Cerebellar cortex (tissue), 1 donor: ENCODE measurements at regions not wholly inside any gene's neighbourhood (a gene's known extent, or its start where the extent isn't known, plus 50 kb on each side); places are given as distances from the start of the nearest gene placed in this dataset.
"Not testable (repeated sequence)": the region's sequence is repeated elsewhere in the genome, so short reads cannot be mapped to it uniquely, and the experiment has no call there.

ENCODE experiments used
- DNase-seq: peaks from one replicate; pipeline ENCODE4 v3.0.0-alpha.2; 2015; ENCODE audit warnings: low spot score

- no peak for DNase-seq
Observed at GRCh38 chr2:41313082-41313481, 734.7 kb upstream of the PKDCC start.

- DNase-seq, result no peak
Observed at GRCh38 chr2:41314511-41315070, 733.2 kb upstream of the PKDCC start.

- DNase-seq, result no peak
Observed at GRCh38 chr2:41319437-41319836, 728.4 kb upstream of the PKDCC start.

- DNase-seq, result no peak
Observed at GRCh38 chr2:41320491-41320890, 727.3 kb upstream of the PKDCC start.

DNA sequence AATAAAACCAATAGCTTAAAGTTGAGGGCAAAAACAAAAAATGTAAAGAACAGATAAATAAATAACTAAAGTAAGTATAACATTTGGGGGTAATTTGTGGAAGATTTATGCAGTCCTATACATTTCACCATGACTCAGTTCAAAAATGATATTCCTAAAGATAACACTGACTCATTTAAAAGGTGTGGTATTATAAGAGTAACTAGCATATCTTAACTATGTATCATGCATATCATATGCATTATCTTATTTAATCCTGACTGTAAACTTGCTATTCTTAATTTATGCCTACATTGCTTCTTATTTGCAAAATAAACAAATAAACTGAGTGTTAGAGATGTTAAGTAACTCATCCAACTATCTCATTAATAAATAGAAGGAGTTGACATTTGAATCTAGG lies 726.5 kb upstream of the PKDCC start:
- DNase-seq, result no peak

- no peak for DNase-seq
Observed at GRCh38 chr2:41326851-41327250, 721.0 kb upstream of the PKDCC start.

GRCh38 chr2:41329040-41329439 lies 718.8 kb upstream of the PKDCC start:
- no peak for DNase-seq

DNA sequence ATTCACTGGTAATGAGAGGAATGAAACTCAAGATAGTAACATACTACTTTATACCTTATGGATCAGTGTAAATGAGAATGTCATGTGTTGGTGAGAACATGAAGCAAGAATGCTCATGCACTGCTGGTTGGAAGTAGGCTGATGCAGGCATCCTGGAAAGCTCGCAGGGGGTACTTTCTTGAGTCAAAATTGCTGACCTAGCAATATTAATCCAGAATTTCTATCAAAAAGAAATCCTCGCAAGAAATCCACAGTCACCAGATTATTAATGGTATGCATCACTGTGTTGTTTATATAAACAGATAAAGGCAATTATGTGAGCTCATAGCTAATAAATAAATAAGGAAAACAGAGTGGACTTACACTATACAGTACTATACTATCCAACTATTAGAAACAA lies 713.7 kb upstream of the PKDCC start:
- DNase-seq, result no peak

DNA sequence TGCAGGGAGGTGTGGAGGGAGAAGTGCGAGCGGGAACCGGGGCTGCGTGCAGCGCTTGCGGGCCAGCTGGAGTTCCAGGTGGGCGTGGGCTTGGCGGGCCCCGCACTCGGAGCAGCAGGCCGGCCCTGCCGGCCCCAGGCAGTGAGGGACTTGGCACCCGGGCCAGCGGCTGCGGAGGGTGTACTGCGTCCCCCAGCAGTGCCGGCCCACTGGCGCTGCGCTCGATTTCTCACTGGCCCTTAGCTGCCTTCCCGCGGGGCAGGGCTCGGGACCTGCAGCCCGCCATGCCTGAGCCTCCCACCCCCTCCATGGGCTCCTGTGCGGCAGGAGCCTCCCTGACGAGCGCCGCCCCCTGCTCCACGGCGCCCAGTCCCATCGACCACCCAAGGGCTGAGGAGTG lies 712.2 kb upstream of the PKDCC start:
- DNase-seq, result not testable (repeated sequence)

DNA sequence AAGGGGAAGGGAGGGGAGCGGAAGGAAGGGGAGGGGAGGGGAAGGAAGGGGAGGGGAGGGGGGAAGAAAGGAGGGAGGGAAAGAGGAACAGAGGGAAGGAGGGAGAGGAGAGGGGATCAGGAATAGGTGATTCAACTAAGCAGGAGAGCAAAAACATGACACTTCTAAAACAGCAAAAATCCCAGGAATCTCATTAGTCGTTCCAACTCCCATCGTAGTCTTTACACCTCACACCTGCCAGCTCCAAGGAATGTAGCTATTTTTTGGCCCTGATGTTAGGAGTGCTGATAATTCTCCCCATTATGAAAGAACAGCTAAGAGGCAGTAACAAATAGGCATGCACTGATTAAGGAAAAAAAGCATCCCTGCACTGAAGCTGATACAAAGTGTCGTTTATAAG lies 709.9 kb upstream of the PKDCC start:
- no peak for DNase-seq

GRCh38 chr2:41344529-41344928 lies 703.3 kb upstream of the PKDCC start:
- no peak for DNase-seq

GRCh38 chr2:41353060-41353459 lies 694.8 kb upstream of the PKDCC start:
- no peak for DNase-seq

DNA sequence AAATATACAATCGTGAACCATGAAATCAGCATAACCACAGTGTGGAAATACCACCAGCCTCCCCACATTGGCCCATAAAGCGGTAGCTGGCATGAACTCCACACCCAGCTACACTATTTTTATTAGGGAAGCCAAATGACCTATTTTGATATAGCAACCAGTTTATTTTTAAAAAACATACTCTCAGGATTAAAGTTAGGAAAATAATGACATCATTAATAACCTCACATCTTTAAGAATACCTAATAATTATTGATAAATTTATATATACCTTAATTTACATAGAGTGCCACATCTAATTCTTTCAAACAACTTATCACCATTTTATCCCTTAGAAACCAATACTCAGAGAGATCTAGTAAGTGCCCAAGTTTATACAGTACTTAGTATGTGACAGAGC lies 692.0 kb upstream of the PKDCC start:
- DNase-seq, result no peak

DNA sequence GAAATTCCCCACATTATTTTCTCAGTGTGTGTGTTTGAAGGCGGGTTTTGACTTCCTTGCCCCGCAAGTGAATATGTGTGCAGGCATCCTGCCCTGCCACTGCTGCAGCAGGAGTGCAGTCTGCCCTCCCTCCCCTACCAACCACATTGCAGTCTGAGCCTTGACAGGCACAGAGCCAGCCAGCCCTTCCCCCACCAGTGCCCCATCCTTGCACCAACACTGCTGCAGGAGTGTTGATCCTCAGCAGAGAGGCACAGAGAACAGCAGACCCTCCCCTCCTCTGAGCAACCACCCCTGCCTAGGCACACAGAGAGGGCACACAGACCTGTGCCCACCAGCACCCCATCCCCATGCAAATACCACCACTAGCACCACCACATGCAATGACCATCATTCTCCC lies 683.0 kb upstream of the PKDCC start:
- DNase-seq, result no peak

DNA sequence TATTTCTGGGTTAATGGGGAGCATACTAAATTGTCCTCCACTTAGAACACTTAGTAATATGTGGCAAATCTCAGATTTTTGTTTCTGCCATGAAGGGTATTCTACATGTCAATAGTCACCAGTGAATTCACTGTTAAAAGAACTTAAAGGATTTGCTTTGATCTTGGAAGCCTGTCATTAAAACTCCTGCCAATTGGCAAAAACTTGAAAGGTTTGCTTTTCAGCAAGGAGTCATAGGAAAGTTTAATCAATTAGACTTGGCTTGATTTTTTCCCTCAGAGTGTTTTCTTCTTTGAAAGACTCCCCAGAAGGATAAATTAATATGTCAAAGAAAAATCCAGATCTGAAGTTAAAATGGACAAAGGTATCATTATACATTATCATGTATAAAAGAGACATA lies 671.9 kb upstream of the PKDCC start:
- no peak for DNase-seq

- no peak for DNase-seq
Observed at GRCh38 chr2:41377837-41378236, 670.0 kb upstream of the PKDCC start.

DNA sequence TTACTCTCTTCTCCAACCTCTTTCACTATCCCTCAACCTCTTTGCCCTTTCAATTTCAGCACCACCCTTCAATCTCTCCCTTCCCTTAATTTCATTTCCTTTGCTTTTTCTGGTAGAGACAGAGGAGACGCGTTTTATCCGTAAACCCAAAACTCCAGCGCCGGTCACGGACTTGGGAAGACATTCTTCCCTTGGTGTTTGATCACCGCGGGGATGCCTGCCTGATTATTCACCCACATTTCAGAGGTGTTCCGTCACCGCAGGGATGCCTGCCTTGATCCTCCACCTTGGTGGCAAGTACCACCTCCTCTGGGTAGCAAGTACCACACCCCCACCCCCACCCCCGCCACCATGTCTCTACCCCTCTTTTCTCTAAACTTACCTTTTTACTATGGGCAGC lies 669.4 kb upstream of the PKDCC start:
- DNase-seq, result no peak

- DNase-seq, result no peak
Observed at GRCh38 chr2:41379496-41380221, 668.2 kb upstream of the PKDCC start.

DNA sequence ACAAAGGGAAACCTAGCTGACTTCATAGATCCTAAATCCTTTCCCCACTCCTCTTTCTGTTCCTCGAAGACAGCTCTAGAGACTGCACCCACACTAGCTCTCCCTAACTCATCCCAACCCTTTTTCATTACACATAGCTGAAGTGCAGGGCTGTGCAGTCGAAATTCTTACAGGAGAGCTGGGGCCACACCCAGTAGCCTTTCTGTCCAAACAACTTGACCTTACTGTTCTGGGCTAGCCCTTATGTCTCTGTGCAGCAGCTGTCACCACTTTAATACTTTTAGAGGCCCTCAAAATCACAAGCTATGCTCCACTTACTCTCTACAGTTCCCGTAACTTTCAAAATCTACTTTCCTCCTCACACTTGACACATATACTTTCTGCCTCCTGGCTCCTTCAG lies 666.1 kb upstream of the PKDCC start:
- DNase-seq, result no peak

- DNase-seq, result no peak
Observed at GRCh38 chr2:41387519-41387918, 660.3 kb upstream of the PKDCC start.

- DNase-seq, result no peak
Observed at GRCh38 chr2:41393621-41394020, 654.2 kb upstream of the PKDCC start.

GRCh38 chr2:41394541-41394940 lies 653.3 kb upstream of the PKDCC start:
- no peak for DNase-seq

GRCh38 chr2:41395692-41396091 lies 652.1 kb upstream of the PKDCC start:
- DNase-seq, result no peak

DNA sequence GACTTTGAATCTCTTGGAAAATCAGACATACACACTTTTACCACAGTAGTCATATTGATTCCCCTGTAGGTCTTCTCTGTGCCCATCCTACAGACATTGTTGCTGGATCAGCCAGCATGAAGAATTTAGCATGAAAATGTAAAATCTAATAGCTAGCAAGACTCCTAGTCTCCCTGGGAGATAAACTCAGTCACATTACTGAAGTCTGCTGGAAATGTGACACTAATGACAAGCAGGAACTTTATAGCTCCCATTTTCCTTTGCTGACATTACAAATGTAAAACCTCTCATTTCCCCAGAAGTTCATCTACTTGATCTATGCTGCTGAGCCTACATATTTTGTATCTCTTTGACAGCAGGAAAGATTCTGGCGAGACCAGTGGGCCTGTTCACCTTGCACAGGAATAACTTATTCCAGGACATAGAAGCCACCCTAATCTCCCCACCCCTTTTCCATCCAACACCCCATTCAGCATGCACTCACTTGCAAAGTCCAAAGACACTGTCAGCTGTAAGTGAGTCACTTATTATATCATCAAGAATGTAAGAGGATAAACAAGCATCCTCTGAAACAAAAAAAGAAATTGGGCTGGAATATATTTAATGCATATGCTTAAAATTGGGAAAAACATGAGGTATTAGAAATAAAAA lies 648.3 kb upstream of the PKDCC start:
- no peak for DNase-seq
